Panc1 (cell line): ENCODE measurements at regions not wholly inside any gene's neighbourhood (a gene's known extent, or its start where the extent isn't known, plus 50 kb on each side); places are given as distances from the start of the nearest gene placed in this dataset.

Experiments used
- ATAC-seq: fragments of 200-7000 bp; cut with Tn5 transposase; 2 replicates; pipeline ENCODE4 v1.9.1; 2020; ENCODE audit warnings: mild to moderate bottlenecking, moderate library complexity
- BruUV-seq: library from RNA; stranded (reverse); fragments of 400-500 nt; replicated peaks from 2 replicates; lab custom pipeline; 2021; lab: Mats Ljungman, UMichigan
- CTCF ChIA-PET: fragments of 300-600 bp; sonication (Branson Sonifier 250); formaldehyde crosslinking; loops from one replicate; lab custom pipeline; 2022; ENCODE audit warnings: antibody characterized with exemption; lab: Charles Lee
- POLR2A ChIA-PET: fragments of 300-600 bp; sonication (Branson Sonifier 250); formaldehyde crosslinking; loops from one replicate; lab custom pipeline; 2022; ENCODE audit warnings: antibody characterized with exemption; lab: Charles Lee
- DNase-seq: peaks from one replicate; pipeline ENCODE4 v3.0.0-alpha.2; 2010; ENCODE audit warnings: low read depth, low spot score
- H3K27ac ChIP-seq: 2 replicates; pipeline ENCODE4 v1.5.1; 2011; ENCODE audit warnings: mild to moderate bottlenecking, low read length, inconsistent platforms
- H3K27me3 ChIP-seq: fragments of 200-500 bp; sonication (Bioruptor generic); 2 replicates; pipeline ENCODE4 v1.6.0; 2014; ENCODE audit warnings: low read length, inconsistent platforms; ENCODE audit not compliant: control insufficient read depth, insufficient read depth
- H3K36me3 ChIP-seq: fragments of 200-500 bp; sonication (Bioruptor generic); 2 replicates; pipeline ENCODE4 v1.5.1; 2014; ENCODE audit warnings: inconsistent platforms, mild to moderate bottlenecking, low read length, moderate library complexity; ENCODE audit not compliant: control insufficient read depth, insufficient read depth
- H3K4me1 ChIP-seq: 2 replicates; pipeline ENCODE4 v1.5.1; 2011; ENCODE audit warnings: inconsistent platforms, mild to moderate bottlenecking, low read length, moderate library complexity; ENCODE audit not compliant: control insufficient read depth, insufficient read depth
- H3K4me3 ChIP-seq, 2 experiments: 2 replicates each; pipeline ENCODE4 v1.5.1; 2011 to 2012; ENCODE audit warnings: low read depth in 2 of 2, low read length in 2 of 2, mild to moderate bottlenecking in 2 of 2, inconsistent platforms in 1 of 2, moderate library complexity in 1 of 2
- H3K9me3 ChIP-seq: fragments of 200-500 bp; sonication (Bioruptor generic); 2 replicates; pipeline ENCODE4 v1.5.1; 2014; ENCODE audit warnings: low read depth, mild to moderate bottlenecking, inconsistent platforms, low read length, moderate library complexity; ENCODE audit not compliant: control insufficient read depth, insufficient read depth
- CTCF ChIP-seq: fragments of 450-650 bp; IDR thresholded peaks from 2 replicates; pipeline ENCODE4 v1.5.1; 2017; ENCODE audit warnings: mild to moderate bottlenecking
- POLR2AphosphoS5 ChIP-seq: IDR thresholded peaks from 2 replicates; pipeline ENCODE4 v1.6.1; 2012; ENCODE audit warnings: mild to moderate bottlenecking, low read depth, low read length, moderate library complexity
- REST ChIP-seq, 2 experiments: IDR thresholded peaks; 2 replicates each; pipeline ENCODE4 v1.6.1; 2011 to 2012; ENCODE audit warnings: low read depth in 2 of 2, control low read depth in 1 of 2, low read length in 1 of 2, mild to moderate bottlenecking in 1 of 2, moderate library complexity in 1 of 2; ENCODE audit not compliant: insufficient read depth in 1 of 2
- SIN3A ChIP-seq: IDR thresholded peaks from 2 replicates; pipeline ENCODE4 v1.6.1; 2012; ENCODE audit warnings: low read depth, mild to moderate bottlenecking, low read length, moderate library complexity, borderline replicate concordance; ENCODE audit not compliant: insufficient read depth
- TCF7L2 ChIP-seq: IDR thresholded peaks from 2 replicates; pipeline ENCODE4 v1.6.1; 2011; ENCODE audit warnings: mild to moderate bottlenecking, low read depth, low read length, inconsistent platforms
- in situ Hi-C: cut with HindIII; loops from 2 replicates; pipeline ENCODE4 v1.10.0; 2016; ENCODE audit warnings: low sequenced_read_pairs, low pct_unique_long_range_greater_than_20kb
- intact Hi-C: fragments of 100-400 bp; cut with micrococcal nuclease; formaldehyde crosslinking; loops from one replicate; pipeline ENCODE4 v1.10.0; 2022; ENCODE audit not compliant: unreplicated experiment

- no peak for DNase-seq
- H3K9me3 ChIP-seq, result no peaks in the 10 kb centered on the region
- intact Hi-C loops (no loop called here), in situ Hi-C loops (no loop called here)
- TF ChIP-seq TCF7L2 (no peak), REST (IDR thresholded peaks at IDR 0.05; ENCODE audit: insufficient read depth in 1 of 2, low read depth in 2 of 2, low read length in 1 of 2) (no peak), SIN3A (no peak), POLR2AphosphoS5 (no peak), CTCF (no peak)
- H3K36me3 ChIP-seq, result no peaks in the 10 kb centered on the region
- H3K4me1 ChIP-seq, result no peaks in the 10 kb centered on the region
- no peaks in the 10 kb centered on the region for H3K27me3 ChIP-seq
- CTCF ChIA-PET, result no interaction called here
- H3K27ac ChIP-seq, result no peak overlapping the region
- POLR2A ChIA-PET, result no interaction called here
- BruUV-seq, result no TSS peak
- ATAC-seq, result no peak
- H3K4me3 ChIP-seq, result no peak overlapping the region
Measured at GRCh38 chr13:84816567-84817105, 934.4 kb upstream of the SLITRK1 start.

DNA sequence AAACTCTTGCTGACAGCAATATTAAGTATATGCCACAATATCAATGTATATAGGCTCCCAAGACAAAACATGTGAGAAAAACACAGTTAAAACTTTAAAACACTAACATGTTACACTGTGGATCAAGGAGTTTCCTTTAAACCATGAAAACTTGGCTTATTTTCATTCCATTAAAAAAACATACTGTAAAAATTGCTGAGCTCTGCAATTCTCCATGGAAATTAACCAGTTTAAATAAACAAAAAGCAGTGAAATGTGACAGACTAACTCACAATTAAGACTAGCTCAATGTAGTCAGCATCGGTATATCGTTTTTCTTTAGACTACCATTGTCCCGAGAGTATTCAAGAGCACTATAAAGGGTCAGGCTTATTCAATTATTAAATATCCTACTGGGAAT lies 930.5 kb upstream of the SLITRK1 start:
- DNase-seq, result no peak
- TF ChIP-seq REST (IDR thresholded peaks at IDR 0.05; ENCODE audit: insufficient read depth in 1 of 2, low read depth in 2 of 2, low read length in 1 of 2), result no peak
- TF ChIP-seq SIN3A, result no peak
- no peak for TF ChIP-seq POLR2AphosphoS5
- TF ChIP-seq TCF7L2, result no peak
- TF ChIP-seq CTCF, result no peak
- Histone ChIP-seq H3K4me1 (no peaks in the 10 kb centered on the region), H3K9me3 (no peaks in the 10 kb centered on the region), H3K4me3 (no peak overlapping the region), H3K27ac (no peak overlapping the region), H3K36me3 (no peaks in the 10 kb centered on the region), H3K27me3 (no peaks in the 10 kb centered on the region)
- intact Hi-C loops, result no loop called here
- POLR2A ChIA-PET, result no interaction called here
- CTCF ChIA-PET, result no interaction called here
- ATAC-seq, result no peak
- no TSS peak for BruUV-seq
- in situ Hi-C loops, result no loop called here
